Pancreas (tissue), 10 donors: ENCODE measurements at regions not wholly inside any gene's neighbourhood (a gene's known extent, or its start where the extent isn't known, plus 50 kb on each side); places are given as distances from the start of the nearest gene placed in this dataset.

Source experiments
- ATAC-seq, 4 donors: fragments of 200-7000 bp; cut with Tn5 transposase; one replicate each; pipeline versions ENCODE4 v1.8.0 to v1.9.1; 2020; ENCODE audit warnings: mild to moderate bottlenecking in 4 of 4, moderate library complexity in 4 of 4
- DNase-seq, 6 donors: peaks; one replicate each; pipeline ENCODE4 v3.0.0-alpha.2; 2020
- FAIRE-seq: peaks from 2 replicates; lab custom pipeline; 2012; peaks lifted over from hg19 to GRCh38; lab: Jason Lieb, UNC
- H3K27ac ChIP-seq, 4 donors: fragments of 200-600 bp; sonication (generic); 1 replicate in 3 of 4; 2 replicates in 1 of 4; pipeline versions ENCODE4 v1.5.0 to v1.8.0; 2020
- H3K27me3 ChIP-seq, 4 donors: fragments of 200-600 bp; one replicate each; pipeline ENCODE4 v1.8.0; 2021
- H3K36me3 ChIP-seq, 3 donors: fragments of 200-600 bp; sonication (generic) in 1 of 3; one replicate each; pipeline versions ENCODE4 v1.5.0 to v1.8.0; 2020 to 2021
- H3K4me1 ChIP-seq, 3 donors: fragments of 200-600 bp; one replicate each; pipeline ENCODE4 v1.8.0; 2021
- H3K4me3 ChIP-seq, 4 donors: fragments of 200-600 bp; sonication (generic) in 2 of 4; one replicate each; pipeline versions ENCODE4 v1.5.0 to v1.8.0; 2020 to 2021
- H3K9me3 ChIP-seq, 4 donors: fragments of 200-600 bp; one replicate each; pipeline ENCODE4 v1.8.0; 2021
- CTCF ChIP-seq, 4 donors: fragments of 200-600 bp; sonication (generic) in 3 of 4; IDR thresholded peaks; one replicate each; pipeline versions ENCODE4 v1.5.0 to v1.8.0; 2021; ENCODE audit warnings: antibody characterized with exemption in 4 of 4
- WGBS, 2 donors: extraction: QIAGEN DNeasy Blood & Tissue Kit; methylation state at CpG; one replicate each; pipeline ENCODE4 v1.1.7; 2013; 5-methylcytosine and 5-hydroxymethylcytosine counted together
- intact Hi-C, 3 donors: fragments of 100-400 bp; cut with DNase I; formaldehyde crosslinking; loops; one replicate each; pipeline versions ENCODE4 v1.11.1 to v1.14.2; 2022
- donor health status: healthy with polysubstance abuse.
- donor health status: DM: no; HTN: no; CAD: no; lungs with moderate emphysema.
- donor health status: DM: no; HTN: no; CAD: no.
- donor health status: control.
- donor health status: control.
- donor health status: Bipolar disorder and iron deficiency.
- donor health status: DM: yes; HTN: yes; CAD: no.
- donor health status: DM: no; HTN: no; CAD: no.
- donor health status: DM: no; HTN: no; CAD: no.
- donor health status: DM: yes; HTN: yes; CAD: no.

GRCh38 chr11:106601684-106602297, 416.5 kb downstream of the GUCY1A2 start:
- FAIRE-seq (no peak), ATAC-seq (no peak)
- 75 to 82% methylated on average over 3 of the region's 3 CpGs for WGBS, 2 donors

GRCh38 chr11:106608677-106609076, 409.6 kb downstream of the GUCY1A2 start:
- Histone ChIP-seq H3K36me3 (no peaks in the 10 kb centered on the region), H3K4me3 (no peak overlapping the region), H3K27ac (no peak overlapping the region), H3K27me3 (no peaks in the 10 kb centered on the region), H3K9me3 (no peaks in the 10 kb centered on the region), H3K4me1 (no peaks in the 10 kb centered on the region)
- 76 to 85% methylated on average over 3 of the region's 3 CpGs for WGBS, 2 donors
- ATAC-seq (no peak), FAIRE-seq (no peak), DNase-seq (no peak)
- intact Hi-C loops: no loop called here
- no peak for TF ChIP-seq CTCF (IDR thresholded peaks at IDR 0.05)

More at GRCh38 chr11:106601684-106602297, 416.5 kb downstream of the GUCY1A2 start:
- TF ChIP-seq CTCF (IDR thresholded peaks at IDR 0.05): no peak
- intact Hi-C loops: no loop called here
- H3K27ac ChIP-seq: no peak overlapping the region
- H3K4me3 ChIP-seq: no peak overlapping the region
- no peaks in the 10 kb centered on the region for H3K36me3 ChIP-seq
- no peaks in the 10 kb centered on the region for H3K27me3 ChIP-seq
- no peaks in the 10 kb centered on the region for H3K4me1 ChIP-seq
- no peak for DNase-seq
- no peaks in the 10 kb centered on the region for H3K9me3 ChIP-seq

DNA sequence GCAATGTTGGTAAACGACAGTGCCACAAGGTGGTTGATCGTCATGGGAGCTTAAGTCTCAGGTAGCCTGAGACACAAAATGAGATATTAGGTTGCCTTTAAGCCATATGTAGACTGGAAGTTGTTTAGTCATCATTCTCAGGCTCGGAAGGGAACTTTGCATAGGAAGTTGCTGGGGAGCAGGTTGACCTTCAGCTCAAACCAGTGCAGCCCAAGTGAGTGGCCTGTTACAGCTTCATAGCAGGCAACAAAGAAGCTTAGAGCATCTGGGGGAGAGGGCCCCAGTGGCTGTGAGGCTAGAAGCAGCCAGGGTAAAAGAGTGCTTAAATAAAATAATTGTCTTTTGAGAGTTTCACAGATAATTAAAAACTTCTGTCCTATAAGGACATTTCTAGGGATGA, 404.0 kb downstream of the GUCY1A2 start:
- peaks cover 0 to 4% (median 3%) of the 10 kb centered on the region in 3 donors for H3K36me3 ChIP-seq
- H3K4me3 ChIP-seq: no peak overlapping the region
- ATAC-seq (no peak), DNase-seq (no peak), FAIRE-seq (no peak)
- no peaks in the 10 kb centered on the region for H3K27me3 ChIP-seq
- WGBS, 2 donors: 64 to 80% methylated on average over 3 of the region's 3 CpGs
- no peak for TF ChIP-seq CTCF (IDR thresholded peaks at IDR 0.05)
- no peaks in the 10 kb centered on the region for H3K9me3 ChIP-seq
- H3K27ac ChIP-seq: no peak overlapping the region
- H3K4me1 ChIP-seq: no peaks in the 10 kb centered on the region
- intact Hi-C loops: no loop called here

DNA sequence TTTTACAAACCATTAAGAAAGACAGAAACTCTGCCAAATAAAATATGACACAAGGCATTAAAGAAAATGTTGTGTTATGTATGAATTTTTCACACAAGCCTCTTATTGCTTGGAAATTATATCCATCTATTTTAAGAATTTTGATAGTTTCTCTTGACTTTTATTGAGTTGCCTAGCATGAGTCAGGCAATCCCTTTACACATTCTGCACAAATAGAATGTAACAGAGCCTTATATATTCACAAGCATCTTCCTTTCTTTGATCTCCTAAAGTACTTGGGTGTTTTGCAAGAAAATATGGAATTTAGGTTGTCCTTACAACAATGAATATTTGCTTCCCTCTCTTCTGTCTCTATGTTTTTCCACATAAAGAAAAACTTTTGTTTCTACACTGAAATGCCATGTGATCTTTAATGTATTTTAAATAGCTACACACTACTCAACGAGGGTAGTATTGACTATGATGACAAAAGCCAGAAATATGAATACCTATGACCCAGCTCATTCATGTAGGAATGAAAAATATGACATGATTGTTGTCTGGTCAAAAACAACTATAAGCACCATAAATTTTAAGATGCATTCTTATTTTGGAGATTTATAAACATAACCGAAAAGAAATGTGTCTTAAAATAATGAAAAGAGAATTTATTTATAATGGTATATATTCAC, 398.8 kb downstream of the GUCY1A2 start:
- Histone ChIP-seq H3K4me3 (no peak overlapping the region), H3K36me3 (peaks cover 0 to 4% (median 3%) of the 10 kb centered on the region in 3 donors), H3K9me3 (no peaks in the 10 kb centered on the region), H3K27me3 (no peaks in the 10 kb centered on the region), H3K4me1 (no peaks in the 10 kb centered on the region), H3K27ac (no peak overlapping the region)
- DNase-seq (no peak), ATAC-seq (no peak), FAIRE-seq (no peak)
- WGBS, 2 donors: 59 to 71% methylated on average over 2 of the region's 2 CpGs
- no peak for TF ChIP-seq CTCF (IDR thresholded peaks at IDR 0.05)
- intact Hi-C loops: no loop called here

- FAIRE-seq: no peak
- ATAC-seq: no peak
- Histone ChIP-seq H3K9me3 (no peaks in the 10 kb centered on the region), H3K27ac (no peak overlapping the region), H3K4me1 (no peaks in the 10 kb centered on the region), H3K4me3 (no peak overlapping the region), H3K36me3 (peaks cover 0 to 4% (median 3%) of the 10 kb centered on the region in 3 donors), H3K27me3 (no peaks in the 10 kb centered on the region)
- intact Hi-C loops: no loop called here
- WGBS, 2 donors: 80 to 91% methylated on average over 3 of the region's 3 CpGs
- no peak for TF ChIP-seq CTCF (IDR thresholded peaks at IDR 0.05)
- no peak for DNase-seq
These were observed 396.8 kb downstream of the GUCY1A2 start for GRCh38 chr11:106621484-106621883.
